GM12873 (cell line): ENCODE measurements at regions not wholly inside any gene's neighbourhood (a gene's known extent, or its start where the extent isn't known, plus 50 kb on each side); places are given as distances from the start of the nearest gene placed in this dataset.

Experiments used
- TF ChIP-seq, protein P1 (sequence below): IDR thresholded peaks from 2 replicates; pipeline ENCODE4 v1.5.1; 2012; ENCODE audit warnings: low read depth, mild to moderate bottlenecking, moderate library complexity, low read length, control low read depth; ENCODE audit not compliant: insufficient read depth; ENCODE audit errors: missing control alignments

DNA sequence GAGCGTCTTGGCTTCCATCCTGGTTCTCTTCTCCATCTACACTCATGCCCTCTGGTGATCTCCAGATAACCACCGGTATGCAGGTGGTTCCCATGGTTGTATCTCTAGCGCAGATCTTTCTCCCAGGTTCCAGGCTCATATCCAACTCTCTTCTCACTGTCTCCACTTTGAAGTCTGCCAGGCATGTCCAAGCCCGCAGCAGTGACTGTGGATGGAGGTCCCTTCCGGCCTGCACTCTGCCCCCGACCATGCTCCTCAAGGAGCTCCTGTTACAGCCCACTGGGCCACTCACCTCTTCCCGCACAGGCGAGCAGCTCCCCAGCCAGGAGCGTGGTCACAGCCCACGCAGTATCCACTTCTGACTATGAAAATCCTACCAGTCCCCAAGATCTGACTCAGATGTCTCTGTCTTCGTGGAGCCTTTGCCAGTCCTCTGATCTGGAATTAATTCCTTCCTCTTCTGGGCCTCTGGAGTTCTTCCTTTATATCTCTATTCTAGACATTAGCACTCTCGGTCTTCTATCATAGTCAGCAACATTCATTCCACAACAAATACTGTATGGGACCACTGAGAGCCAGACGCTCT lies 100.2 kb downstream of the TEX26 start:
- TF ChIP-seq, protein P1, sequence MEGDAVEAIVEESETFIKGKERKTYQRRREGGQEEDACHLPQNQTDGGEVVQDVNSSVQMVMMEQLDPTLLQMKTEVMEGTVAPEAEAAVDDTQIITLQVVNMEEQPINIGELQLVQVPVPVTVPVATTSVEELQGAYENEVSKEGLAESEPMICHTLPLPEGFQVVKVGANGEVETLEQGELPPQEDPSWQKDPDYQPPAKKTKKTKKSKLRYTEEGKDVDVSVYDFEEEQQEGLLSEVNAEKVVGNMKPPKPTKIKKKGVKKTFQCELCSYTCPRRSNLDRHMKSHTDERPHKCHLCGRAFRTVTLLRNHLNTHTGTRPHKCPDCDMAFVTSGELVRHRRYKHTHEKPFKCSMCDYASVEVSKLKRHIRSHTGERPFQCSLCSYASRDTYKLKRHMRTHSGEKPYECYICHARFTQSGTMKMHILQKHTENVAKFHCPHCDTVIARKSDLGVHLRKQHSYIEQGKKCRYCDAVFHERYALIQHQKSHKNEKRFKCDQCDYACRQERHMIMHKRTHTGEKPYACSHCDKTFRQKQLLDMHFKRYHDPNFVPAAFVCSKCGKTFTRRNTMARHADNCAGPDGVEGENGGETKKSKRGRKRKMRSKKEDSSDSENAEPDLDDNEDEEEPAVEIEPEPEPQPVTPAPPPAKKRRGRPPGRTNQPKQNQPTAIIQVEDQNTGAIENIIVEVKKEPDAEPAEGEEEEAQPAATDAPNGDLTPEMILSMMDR: no peak

DNA sequence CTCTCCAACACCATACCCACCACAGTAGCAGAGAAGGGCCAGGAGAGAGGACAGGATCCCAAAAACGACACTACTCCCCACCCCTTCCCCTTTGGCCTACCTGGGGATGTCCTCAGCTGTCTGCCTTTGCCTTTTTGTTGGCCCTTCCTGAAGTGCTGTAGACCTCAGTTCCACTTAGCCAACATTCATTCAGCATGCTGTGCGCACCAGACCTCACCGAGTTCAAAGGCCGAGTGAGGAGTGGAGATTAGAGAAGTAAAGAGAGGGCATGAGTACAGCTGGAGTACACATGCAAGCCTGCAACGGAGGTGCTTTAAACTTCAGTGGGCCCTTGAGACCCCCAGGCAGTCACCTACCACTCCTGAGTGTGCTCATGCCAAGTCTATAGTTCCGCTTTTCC lies 99.0 kb downstream of the TEX26 start:
- TF ChIP-seq, protein P1: no peak

DNA sequence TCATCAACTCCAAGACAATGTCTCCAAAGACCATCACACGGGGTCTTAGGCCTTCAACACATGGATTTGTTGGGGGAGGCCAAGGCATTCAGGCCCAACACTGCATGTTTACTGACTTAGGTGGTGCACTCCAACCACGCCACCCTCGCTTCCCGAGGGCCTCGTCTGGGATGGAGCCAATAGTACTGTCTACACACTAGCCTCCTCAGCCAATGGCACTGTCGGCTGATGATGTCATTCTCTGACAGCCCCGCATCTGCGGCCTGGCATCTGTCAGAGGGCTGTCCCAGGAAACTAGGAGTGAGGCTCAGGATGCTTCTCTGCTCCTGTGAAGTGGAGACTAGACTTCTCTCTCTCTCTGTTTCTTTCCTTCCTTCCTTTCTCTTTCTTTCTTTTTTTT lies 96.6 kb downstream of the TEX26 start:
- TF ChIP-seq, protein P1: no peak

DNA sequence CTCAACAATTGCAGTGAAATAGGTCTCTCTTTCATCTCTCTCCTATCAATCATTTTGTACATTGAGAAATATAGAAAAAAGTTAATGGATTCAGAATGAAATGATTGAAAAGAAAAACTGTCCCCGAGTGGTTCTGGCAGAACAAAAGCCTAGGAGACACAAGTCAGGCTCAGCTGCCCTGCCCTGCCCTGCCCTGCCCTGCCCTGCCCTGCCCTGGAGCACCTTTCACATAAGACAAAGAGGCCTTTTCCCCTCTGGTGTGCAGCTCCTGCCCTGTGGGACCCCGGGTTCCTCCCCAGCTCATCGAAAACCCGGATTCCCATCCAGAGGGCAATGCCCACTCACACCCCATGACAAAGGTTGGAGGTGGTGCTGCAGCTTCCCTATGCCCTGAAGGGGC lies 94.7 kb downstream of the TEX26 start:
- TF ChIP-seq, protein P1: no peak
